ENCODE measurements at regions not wholly inside any gene's neighbourhood (a gene's known extent, or its start where the extent isn't known, plus 50 kb on each side); places are given as distances from the start of the nearest gene placed in this dataset.

DNA sequence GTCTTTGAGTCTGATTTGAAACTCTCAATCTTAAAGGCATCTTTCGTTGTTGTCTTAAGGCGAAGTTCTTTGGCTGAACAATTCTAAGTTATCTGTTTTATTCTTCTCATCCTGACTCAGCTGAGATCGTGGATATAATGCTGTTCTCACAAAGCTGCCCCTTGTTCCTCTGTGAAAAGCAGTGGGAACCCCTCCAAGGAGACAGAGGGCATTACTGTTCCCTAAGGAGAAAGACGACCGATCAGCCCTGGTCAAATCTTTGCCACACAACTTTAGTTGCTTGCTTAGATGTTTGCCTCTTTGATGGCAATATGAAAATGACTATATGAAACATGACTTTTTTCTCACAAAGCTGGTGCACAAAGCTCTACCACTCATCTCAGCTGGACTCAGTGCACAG is 1016.7 kb downstream of the REEP3 start:
- TF ChIP-seq, protein P1, sequence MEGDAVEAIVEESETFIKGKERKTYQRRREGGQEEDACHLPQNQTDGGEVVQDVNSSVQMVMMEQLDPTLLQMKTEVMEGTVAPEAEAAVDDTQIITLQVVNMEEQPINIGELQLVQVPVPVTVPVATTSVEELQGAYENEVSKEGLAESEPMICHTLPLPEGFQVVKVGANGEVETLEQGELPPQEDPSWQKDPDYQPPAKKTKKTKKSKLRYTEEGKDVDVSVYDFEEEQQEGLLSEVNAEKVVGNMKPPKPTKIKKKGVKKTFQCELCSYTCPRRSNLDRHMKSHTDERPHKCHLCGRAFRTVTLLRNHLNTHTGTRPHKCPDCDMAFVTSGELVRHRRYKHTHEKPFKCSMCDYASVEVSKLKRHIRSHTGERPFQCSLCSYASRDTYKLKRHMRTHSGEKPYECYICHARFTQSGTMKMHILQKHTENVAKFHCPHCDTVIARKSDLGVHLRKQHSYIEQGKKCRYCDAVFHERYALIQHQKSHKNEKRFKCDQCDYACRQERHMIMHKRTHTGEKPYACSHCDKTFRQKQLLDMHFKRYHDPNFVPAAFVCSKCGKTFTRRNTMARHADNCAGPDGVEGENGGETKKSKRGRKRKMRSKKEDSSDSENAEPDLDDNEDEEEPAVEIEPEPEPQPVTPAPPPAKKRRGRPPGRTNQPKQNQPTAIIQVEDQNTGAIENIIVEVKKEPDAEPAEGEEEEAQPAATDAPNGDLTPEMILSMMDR (IDR thresholded peaks at IDR 0.05; ENCODE audit: borderline replicate concordance, control extremely low read depth, extremely low read depth, insufficient read depth, missing control alignments), result no peak
- in situ Hi-C loops (cut with MboI; ENCODE audit: low sequenced_read_pairs, unreplicated experiment), result no loop called here
- no peak for DNase-seq (ENCODE audit: low spot score)

DNA sequence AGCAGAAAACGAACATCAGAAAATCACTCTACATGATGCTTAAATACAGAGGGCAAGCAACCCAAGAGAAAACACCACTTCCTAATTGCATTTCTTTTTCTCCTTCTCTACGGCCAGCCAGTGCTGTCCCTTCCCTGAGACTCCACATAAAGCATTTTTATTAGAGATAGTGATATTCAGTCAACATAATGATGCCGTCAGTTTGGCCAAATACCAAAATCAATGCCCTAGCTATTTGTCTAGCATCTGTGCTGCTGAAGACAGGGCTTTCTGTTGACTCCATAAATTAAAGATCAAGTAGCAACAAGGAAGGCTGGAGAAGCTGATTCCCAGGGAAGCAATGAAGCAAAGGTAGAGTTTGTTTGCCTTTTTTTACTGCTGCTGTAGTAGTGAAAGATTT is 1024.9 kb downstream of the REEP3 start:
- TF ChIP-seq, protein P1 (IDR thresholded peaks at IDR 0.05; ENCODE audit: borderline replicate concordance, control extremely low read depth, extremely low read depth, insufficient read depth, missing control alignments), result no peak
- no peak for DNase-seq (ENCODE audit: low spot score)
- in situ Hi-C loops (cut with MboI; ENCODE audit: low sequenced_read_pairs, unreplicated experiment), result no loop called here

DNA sequence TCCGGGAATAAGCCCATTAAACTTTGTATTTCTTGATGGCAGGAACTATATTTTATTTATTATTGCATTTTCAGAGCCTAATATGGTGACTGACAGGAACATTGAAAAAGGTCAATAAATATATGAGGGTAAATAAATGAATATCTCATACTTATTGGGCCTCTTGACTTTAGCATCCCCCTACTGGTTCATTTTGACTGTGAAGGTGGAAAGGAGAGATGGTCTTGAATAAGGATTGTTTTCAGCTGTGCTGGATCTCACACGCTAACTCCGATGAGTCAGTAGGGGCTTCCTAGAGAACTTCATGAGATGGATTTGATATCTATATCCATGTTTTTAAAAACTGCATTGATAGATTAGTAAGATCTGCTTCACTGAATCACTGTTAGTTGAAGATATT is 1026.0 kb downstream of the REEP3 start:
- no peak for DNase-seq (ENCODE audit: low spot score)
- in situ Hi-C loops (cut with MboI; ENCODE audit: low sequenced_read_pairs, unreplicated experiment), result no loop called here
- TF ChIP-seq, protein P1 (IDR thresholded peaks at IDR 0.05; ENCODE audit: borderline replicate concordance, control extremely low read depth, extremely low read depth, insufficient read depth, missing control alignments), result no peak

DNA sequence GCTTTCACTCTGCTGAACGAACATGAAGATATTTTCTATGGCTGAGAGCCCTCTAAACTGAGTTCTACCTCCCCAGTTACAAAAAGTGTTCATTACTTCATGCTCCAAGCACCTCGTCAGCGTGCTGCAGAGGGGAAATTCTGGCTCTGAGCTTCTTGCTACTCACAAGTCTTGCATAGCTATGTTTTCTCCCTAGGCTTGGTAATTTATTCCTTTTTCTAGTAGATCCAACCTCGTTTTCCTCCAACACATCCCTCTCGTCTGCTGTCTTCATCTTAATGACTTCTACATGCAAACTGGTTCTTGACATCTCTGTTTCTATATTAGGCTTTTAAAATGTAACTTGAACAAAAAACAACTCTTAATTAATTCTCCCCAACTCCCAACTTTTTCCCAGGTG is 1034.5 kb downstream of the REEP3 start:
- in situ Hi-C loops (cut with MboI; ENCODE audit: low sequenced_read_pairs, unreplicated experiment), result no loop called here
- TF ChIP-seq, protein P1 (IDR thresholded peaks at IDR 0.05; ENCODE audit: borderline replicate concordance, control extremely low read depth, extremely low read depth, insufficient read depth, missing control alignments), result no peak

DNA sequence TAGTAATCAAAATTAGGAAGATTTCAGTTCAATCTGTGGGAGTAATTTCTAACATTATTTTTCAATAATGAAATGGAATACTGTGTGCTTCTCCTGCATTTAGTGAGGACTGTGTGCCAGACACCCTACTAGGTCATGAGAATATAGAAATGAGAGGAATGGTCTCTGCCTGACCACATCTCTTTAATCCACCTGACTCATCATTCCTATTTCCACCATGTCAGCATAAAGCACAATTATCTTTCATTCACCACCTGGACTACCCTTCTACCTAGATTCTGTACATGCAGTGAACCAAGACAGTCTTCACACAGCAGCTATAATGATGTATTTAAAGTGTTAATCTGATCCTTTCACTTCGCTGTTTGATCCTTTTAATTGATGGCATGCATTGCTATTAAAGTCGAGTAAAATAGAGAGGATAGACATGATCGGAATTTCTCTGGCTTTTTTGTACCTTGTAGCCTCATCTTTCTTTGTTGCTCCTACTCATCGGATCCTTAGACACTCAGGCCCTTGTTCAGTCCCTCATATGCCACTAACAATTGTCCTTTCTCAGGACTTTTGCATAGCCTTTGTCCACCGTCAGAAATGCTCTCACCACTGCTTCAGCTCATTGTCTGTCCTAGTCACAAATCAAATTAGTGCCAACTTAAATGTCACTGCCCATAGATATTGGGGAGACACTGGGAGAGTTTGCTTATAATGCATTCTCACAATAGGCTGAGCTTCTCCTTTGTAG is 1037.1 kb downstream of the REEP3 start:
- in situ Hi-C loops (cut with MboI; ENCODE audit: low sequenced_read_pairs, unreplicated experiment), result no loop called here
- DNase-seq (ENCODE audit: low spot score), result no peak
- TF ChIP-seq, protein P1 (IDR thresholded peaks at IDR 0.05; ENCODE audit: borderline replicate concordance, control extremely low read depth, extremely low read depth, insufficient read depth, missing control alignments), result no peak

More for the DNA sequence above, 1034.5 kb downstream of the REEP3 start:
- no peak for DNase-seq (ENCODE audit: low spot score)

DNA sequence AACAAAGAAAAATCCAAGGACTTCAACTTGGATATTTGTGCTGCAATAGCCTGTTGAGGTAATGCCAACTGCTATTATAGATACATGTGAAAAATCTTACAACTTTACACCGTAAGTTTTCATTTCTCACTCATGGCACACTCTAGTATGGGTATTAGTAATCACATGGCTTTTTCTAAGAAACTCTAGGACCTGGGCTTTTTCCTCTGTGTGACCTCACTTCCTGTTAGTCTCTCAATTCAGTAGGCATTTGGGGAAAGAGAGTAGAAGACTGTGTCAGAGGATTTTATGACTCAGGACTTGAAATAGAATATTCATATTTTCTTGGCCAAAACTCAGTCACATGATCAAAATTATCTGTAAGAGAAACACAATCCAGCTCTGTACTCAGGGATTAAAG is 1049.9 kb downstream of the REEP3 start:
- in situ Hi-C loops (cut with MboI; ENCODE audit: low sequenced_read_pairs, unreplicated experiment), result no loop called here
- DNase-seq (ENCODE audit: low spot score), result no peak
- TF ChIP-seq, protein P1 (IDR thresholded peaks at IDR 0.05; ENCODE audit: borderline replicate concordance, control extremely low read depth, extremely low read depth, insufficient read depth, missing control alignments), result no peak

Data from GM13976 (cell line).